IMR-90 (cell line): ENCODE measurements at regions not wholly inside any gene's neighbourhood (a gene's known extent, or its start where the extent isn't known, plus 50 kb on each side); places are given as distances from the start of the nearest gene placed in this dataset.

Source experiments
- ATAC-seq: fragments of 200-7000 bp; cut with Tn5 transposase; 2 replicates; pipeline ENCODE4 v1.9.1; 2020; ENCODE audit warnings: low read depth, mild to moderate bottlenecking, moderate library complexity
- BruUV-seq: library from RNA; stranded (reverse); fragments of 400-500 nt; replicated peaks from 2 replicates; lab custom pipeline; 2021; lab: Mats Ljungman, UMichigan
- CTCF ChIA-PET: fragments of 300-600 bp; formaldehyde crosslinking; extraction: SDS; loops from one replicate; lab custom pipeline; 2021; ENCODE audit warnings: antibody characterized with exemption; lab: Yijun Ruan, JAX
- POLR2A ChIA-PET: fragments of 300-600 bp; sonication (Branson Sonifier 250); formaldehyde crosslinking; loops from one replicate; lab custom pipeline; 2022; ENCODE audit warnings: antibody characterized with exemption; ENCODE audit not compliant: unreplicated experiment; lab: Charles Lee
- DNase-seq: peaks from one replicate; pipeline ENCODE4 v3.0.0; 2013
- H2AFZ ChIP-seq: replicated peaks from 2 replicates; pipeline ENCODE3; 2013; ENCODE audit warnings: low read length, mild to moderate bottlenecking; ENCODE audit not compliant: poor library complexity
- H2AK5ac ChIP-seq: 2 replicates; pipeline ENCODE4 v1.6.1; 2013; ENCODE audit warnings: low read depth, low read length, inconsistent platforms
- H2AK9ac ChIP-seq: replicated peaks from 2 replicates; pipeline ENCODE3; 2013; ENCODE audit warnings: mild to moderate bottlenecking, low read depth, low read length, moderate library complexity; ENCODE audit not compliant: poor library complexity
- H2BK120ac ChIP-seq: 2 replicates; pipeline ENCODE4 v1.6.1; 2013; ENCODE audit warnings: low read depth, low read length, inconsistent platforms
- H2BK15ac ChIP-seq: 3 replicates; pipeline ENCODE4 v1.6.1; 2013; ENCODE audit warnings: low read depth, low read length, inconsistent platforms
- H2BK20ac ChIP-seq: 2 replicates; pipeline ENCODE4 v1.6.1; 2013; ENCODE audit warnings: low read depth, mild to moderate bottlenecking, inconsistent platforms, low read length, moderate library complexity
- H2BK5ac ChIP-seq: 2 replicates; pipeline ENCODE4 v1.6.1; 2013; ENCODE audit warnings: mild to moderate bottlenecking, low read depth, low read length, inconsistent platforms; ENCODE audit not compliant: poor library complexity, severe bottlenecking
- H3K14ac ChIP-seq: replicated peaks from 2 replicates; pipeline ENCODE4 v1.6.1; 2013; ENCODE audit warnings: low read depth, low read length, inconsistent platforms
- H3K18ac ChIP-seq: 2 replicates; pipeline ENCODE4 v1.6.1; 2013; ENCODE audit warnings: low read depth, low read length, control low read depth
- H3K23ac ChIP-seq: 2 replicates; pipeline ENCODE4 v1.6.1; 2013; ENCODE audit warnings: low read depth, low read length, inconsistent platforms
- H3K27ac ChIP-seq: 2 replicates; pipeline ENCODE4 v1.5.1; 2013; ENCODE audit warnings: mild to moderate bottlenecking, control low read depth, low read length; ENCODE audit not compliant: insufficient read depth
- H3K27me3 ChIP-seq: 2 replicates; pipeline ENCODE4 v1.6.1; 2013; ENCODE audit warnings: low read length; ENCODE audit not compliant: control insufficient read depth, insufficient read depth
- H3K36me3 ChIP-seq: 2 replicates; pipeline ENCODE4 v1.6.1; 2013; ENCODE audit warnings: low read length, mixed read lengths; ENCODE audit not compliant: control insufficient read depth, insufficient read depth
- H3K4ac ChIP-seq: 2 replicates; pipeline ENCODE4 v1.6.1; 2013; ENCODE audit warnings: low read depth, low read length, inconsistent platforms
- H3K4me1 ChIP-seq: 2 replicates; pipeline ENCODE4 v1.6.1; 2013; ENCODE audit warnings: low read length, mixed read lengths; ENCODE audit not compliant: control insufficient read depth, insufficient read depth
- H3K4me2 ChIP-seq: 2 replicates; pipeline ENCODE4 v1.6.1; 2013; ENCODE audit warnings: low read depth, mild to moderate bottlenecking, control low read depth, low read length, moderate library complexity
- H3K4me3 ChIP-seq: 2 replicates; pipeline ENCODE4 v1.5.1; 2013; ENCODE audit warnings: low read depth, mild to moderate bottlenecking, control low read depth, low read length, moderate library complexity; ENCODE audit not compliant: insufficient read depth
- H3K56ac ChIP-seq: 2 replicates; pipeline ENCODE4 v1.6.1; 2013; ENCODE audit warnings: low read length, inconsistent platforms; ENCODE audit not compliant: insufficient read depth; ENCODE audit errors: extremely low read depth
- H3K79me1 ChIP-seq, 2 experiments: 2 replicates each; pipeline ENCODE4 v1.6.1; 2013; ENCODE audit warnings: low read length in 2 of 2, inconsistent platforms in 1 of 2, low read depth in 1 of 2
- H3K9ac ChIP-seq: 2 replicates; pipeline ENCODE4 v1.6.1; 2013; ENCODE audit warnings: low read depth, low read length, control low read depth
- H3K9me1 ChIP-seq: 2 replicates; pipeline ENCODE4 v1.6.1; 2013; ENCODE audit warnings: low read length, inconsistent platforms; ENCODE audit not compliant: insufficient read depth
- H3K9me3 ChIP-seq: 2 replicates; pipeline ENCODE4 v1.6.1; 2013; ENCODE audit warnings: low read length; ENCODE audit not compliant: control insufficient read depth, insufficient read depth
- H4K20me1 ChIP-seq: 2 replicates; pipeline ENCODE4 v1.6.1; 2013; ENCODE audit warnings: low read length, inconsistent platforms; ENCODE audit not compliant: insufficient read depth
- H4K5ac ChIP-seq: 2 replicates; pipeline ENCODE4 v1.6.1; 2013; ENCODE audit warnings: mild to moderate bottlenecking, low read depth, low read length, control low read depth
- H4K8ac ChIP-seq, 2 experiments: 2 replicates each; pipeline ENCODE4 v1.6.1; 2013; ENCODE audit warnings: low read depth in 2 of 2, low read length in 2 of 2, control low read depth in 1 of 2, inconsistent platforms in 1 of 2
- H4K91ac ChIP-seq: 2 replicates; pipeline ENCODE4 v1.6.1; 2013; ENCODE audit warnings: low read depth, low read length, inconsistent platforms; ENCODE audit not compliant: insufficient read depth
- BHLHE40 ChIP-seq: fragments of 150-350 bp; IDR thresholded peaks from 2 replicates; pipeline ENCODE4 v1.6.1; 2016; ENCODE audit warnings: mild to moderate bottlenecking, low read depth, low read length
- CEBPB ChIP-seq: IDR thresholded peaks from 2 replicates; pipeline ENCODE4 v1.6.1; 2012; ENCODE audit warnings: low read depth, low read length, improper control_type of control experiment
- CHD1 ChIP-seq: IDR thresholded peaks from 2 replicates; pipeline ENCODE4 v1.6.1; 2012; ENCODE audit warnings: low read depth, low read length, improper control_type of control experiment
- FOS ChIP-seq: fragments of 150-350 bp; IDR thresholded peaks from 2 replicates; pipeline ENCODE4 v1.6.1; 2016; ENCODE audit warnings: low read depth, low read length
- MAFK ChIP-seq: IDR thresholded peaks from 2 replicates; pipeline ENCODE4 v1.6.1; 2012; ENCODE audit warnings: low read depth, low read length, improper control_type of control experiment
- MAZ ChIP-seq: IDR thresholded peaks from 2 replicates; pipeline ENCODE4 v1.6.1; 2012; ENCODE audit warnings: low read depth, mild to moderate bottlenecking, low read length, improper control_type of control experiment, moderate library complexity, borderline replicate concordance
- MXI1 ChIP-seq: IDR thresholded peaks from 2 replicates; pipeline ENCODE4 v1.6.1; 2012; ENCODE audit warnings: low read depth, mild to moderate bottlenecking, low read length, moderate library complexity, borderline replicate concordance
- RCOR1 ChIP-seq: IDR thresholded peaks from 2 replicates; pipeline ENCODE4 v1.6.1; 2012; ENCODE audit warnings: mild to moderate bottlenecking, low read length, improper control_type of control experiment; ENCODE audit not compliant: insufficient replicate concordance
- dilution Hi-C: fragments of 300-500 bp; cut with HindIII; formaldehyde crosslinking; loops from one replicate; pipeline ENCODE4 v1.14.3; 2018; ENCODE audit warnings: low sequenced_read_pairs; ENCODE audit not compliant: unreplicated experiment
- in situ Hi-C: fragments of 300-500 bp; cut with MboI; formaldehyde crosslinking; loops from 3 replicates; pipeline ENCODE4 v1.14.3; 2019; ENCODE audit warnings: low sequenced_read_pairs, inconsistent platforms, mixed read lengths
- intact Hi-C: fragments of 100-400 bp; cut with micrococcal nuclease; formaldehyde crosslinking; loops from 2 replicates; pipeline ENCODE4 v1.10.0; 2022
- TF ChIP-seq, protein P1 (sequence below): conservative IDR thresholded peaks from 2 replicates; pipeline ENCODE4 v1.5.1; 2012; ENCODE audit warnings: mild to moderate bottlenecking, low read depth, low read length, improper control_type of control experiment
- TF ChIP-seq, protein P2 (sequence below): fragments of 150-350 bp; IDR thresholded peaks from 2 replicates; pipeline ENCODE4 v1.6.1; 2016; ENCODE audit warnings: low read depth, mild to moderate bottlenecking, low read length, moderate library complexity, borderline replicate concordance
- TF ChIP-seq, protein P3 (sequence below): fragments of 150-350 bp; IDR thresholded peaks from 2 replicates; pipeline ENCODE4 v1.6.1; 2017; ENCODE audit warnings: mild to moderate bottlenecking, antibody characterized with exemption, low read length, low read depth

DNA sequence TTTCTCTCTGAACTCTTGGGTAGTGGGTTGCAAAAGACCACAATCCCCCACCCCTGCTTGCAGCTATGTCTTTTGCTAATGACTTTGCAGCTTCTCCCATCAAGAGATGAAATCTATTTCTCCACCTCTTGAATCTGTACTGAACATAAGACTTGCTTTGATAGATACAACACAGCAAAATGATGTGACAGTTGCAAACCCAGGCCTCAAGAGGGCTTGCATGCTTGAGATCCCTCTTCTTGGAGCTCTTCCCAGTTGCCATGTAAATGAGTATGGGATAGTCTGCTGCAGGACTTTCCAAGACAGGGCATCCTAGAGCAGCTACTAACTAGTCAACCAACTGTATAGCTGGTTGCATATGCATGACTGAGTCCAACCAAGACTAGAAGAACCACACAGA lies 783.6 kb downstream of the PDCD6IP start:
- no peak overlapping the region for H3K9ac ChIP-seq
- no peak overlapping the region for H3K56ac ChIP-seq
- no peak overlapping the region for H2AK5ac ChIP-seq
- H3K27ac ChIP-seq = no peak overlapping the region
- H2AFZ ChIP-seq = no peak overlapping the region
- in situ Hi-C loops = no loop called here
- H4K5ac ChIP-seq = no peak overlapping the region
- no peak for TF ChIP-seq RCOR1
- no peak for TF ChIP-seq BHLHE40
- no peak for TF ChIP-seq MAZ
- TF ChIP-seq CHD1 = no peak
- TF ChIP-seq, protein P1, sequence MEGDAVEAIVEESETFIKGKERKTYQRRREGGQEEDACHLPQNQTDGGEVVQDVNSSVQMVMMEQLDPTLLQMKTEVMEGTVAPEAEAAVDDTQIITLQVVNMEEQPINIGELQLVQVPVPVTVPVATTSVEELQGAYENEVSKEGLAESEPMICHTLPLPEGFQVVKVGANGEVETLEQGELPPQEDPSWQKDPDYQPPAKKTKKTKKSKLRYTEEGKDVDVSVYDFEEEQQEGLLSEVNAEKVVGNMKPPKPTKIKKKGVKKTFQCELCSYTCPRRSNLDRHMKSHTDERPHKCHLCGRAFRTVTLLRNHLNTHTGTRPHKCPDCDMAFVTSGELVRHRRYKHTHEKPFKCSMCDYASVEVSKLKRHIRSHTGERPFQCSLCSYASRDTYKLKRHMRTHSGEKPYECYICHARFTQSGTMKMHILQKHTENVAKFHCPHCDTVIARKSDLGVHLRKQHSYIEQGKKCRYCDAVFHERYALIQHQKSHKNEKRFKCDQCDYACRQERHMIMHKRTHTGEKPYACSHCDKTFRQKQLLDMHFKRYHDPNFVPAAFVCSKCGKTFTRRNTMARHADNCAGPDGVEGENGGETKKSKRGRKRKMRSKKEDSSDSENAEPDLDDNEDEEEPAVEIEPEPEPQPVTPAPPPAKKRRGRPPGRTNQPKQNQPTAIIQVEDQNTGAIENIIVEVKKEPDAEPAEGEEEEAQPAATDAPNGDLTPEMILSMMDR = no peak
- TF ChIP-seq, protein P2, sequence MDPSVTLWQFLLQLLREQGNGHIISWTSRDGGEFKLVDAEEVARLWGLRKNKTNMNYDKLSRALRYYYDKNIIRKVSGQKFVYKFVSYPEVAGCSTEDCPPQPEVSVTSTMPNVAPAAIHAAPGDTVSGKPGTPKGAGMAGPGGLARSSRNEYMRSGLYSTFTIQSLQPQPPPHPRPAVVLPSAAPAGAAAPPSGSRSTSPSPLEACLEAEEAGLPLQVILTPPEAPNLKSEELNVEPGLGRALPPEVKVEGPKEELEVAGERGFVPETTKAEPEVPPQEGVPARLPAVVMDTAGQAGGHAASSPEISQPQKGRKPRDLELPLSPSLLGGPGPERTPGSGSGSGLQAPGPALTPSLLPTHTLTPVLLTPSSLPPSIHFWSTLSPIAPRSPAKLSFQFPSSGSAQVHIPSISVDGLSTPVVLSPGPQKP = no peak
- no peak for TF ChIP-seq FOS
- no peak for TF ChIP-seq MXI1
- no peak for TF ChIP-seq MAFK
- no peak for TF ChIP-seq CEBPB
- TF ChIP-seq, protein P3, sequence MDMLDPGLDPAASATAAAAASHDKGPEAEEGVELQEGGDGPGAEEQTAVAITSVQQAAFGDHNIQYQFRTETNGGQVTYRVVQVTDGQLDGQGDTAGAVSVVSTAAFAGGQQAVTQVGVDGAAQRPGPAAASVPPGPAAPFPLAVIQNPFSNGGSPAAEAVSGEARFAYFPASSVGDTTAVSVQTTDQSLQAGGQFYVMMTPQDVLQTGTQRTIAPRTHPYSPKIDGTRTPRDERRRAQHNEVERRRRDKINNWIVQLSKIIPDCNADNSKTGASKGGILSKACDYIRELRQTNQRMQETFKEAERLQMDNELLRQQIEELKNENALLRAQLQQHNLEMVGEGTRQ = no peak
- ChIA-PET POLR2A (no interaction called here), CTCF (no interaction called here)
- H2BK120ac ChIP-seq = no peak overlapping the region
- no peak overlapping the region for H3K23ac ChIP-seq
- no peak overlapping the region for H3K4ac ChIP-seq
- no peaks in the 10 kb centered on the region for H3K9me1 ChIP-seq
- H2BK5ac ChIP-seq = no peak overlapping the region
- no peak overlapping the region for H3K4me3 ChIP-seq
- H3K14ac ChIP-seq = no peak overlapping the region
- H3K36me3 ChIP-seq = no peaks in the 10 kb centered on the region
- peaks cover 2% of the 10 kb centered on the region; the same call in 1 of the 2 replicates for H3K9me3 ChIP-seq
- H3K79me1 ChIP-seq = no peaks in the 10 kb centered on the region
- dilution Hi-C loops = no loop called here
- H3K27me3 ChIP-seq = no peaks in the 10 kb centered on the region
- H3K18ac ChIP-seq = no peak overlapping the region
- H4K8ac ChIP-seq = no peak overlapping the region
- H4K20me1 ChIP-seq = no peaks in the 10 kb centered on the region
- no peak overlapping the region for H3K4me2 ChIP-seq
- intact Hi-C loops = no loop called here
- no peak overlapping the region for H4K91ac ChIP-seq
- DNase-seq = no peak
- no peak for ATAC-seq
- H3K4me1 ChIP-seq = no peaks in the 10 kb centered on the region
- BruUV-seq = no TSS peak
- no peak overlapping the region for H2BK20ac ChIP-seq
- H2AK9ac ChIP-seq = no peak overlapping the region
- H2BK15ac ChIP-seq = no peak overlapping the region
